Smooth muscle cell (in vitro differentiated cells): ENCODE measurements at regions not wholly inside any gene's neighbourhood (a gene's known extent, or its start where the extent isn't known, plus 50 kb on each side); places are given as distances from the start of the nearest gene placed in this dataset.

Experiments
- DNase-seq: peaks from one replicate; lab custom pipeline; 2025; ENCODE audit not compliant: unreplicated experiment; lab: John Stamatoyannopoulos, UW
- H2AFZ ChIP-seq: fragments of 200-600 bp; sonication (generic); 2 replicates; pipeline ENCODE4 v1.6.0; 2016; ENCODE audit warnings: antibody characterized with exemption, low read depth, mild to moderate bottlenecking
- H3F3A ChIP-seq: fragments of 200-600 bp; sonication (generic); 2 replicates; pipeline ENCODE4 v1.6.0; 2017; ENCODE audit warnings: antibody characterized with exemption, low read depth
- H3K27ac ChIP-seq: fragments of 200-600 bp; sonication (generic); 2 replicates; pipeline ENCODE4 v1.5.1; 2016; ENCODE audit warnings: low read depth, mild to moderate bottlenecking
- H3K27me3 ChIP-seq: fragments of 200-600 bp; sonication (generic); 2 replicates; pipeline ENCODE4 v1.6.1; 2016; ENCODE audit warnings: low read depth, mild to moderate bottlenecking
- H3K36me3 ChIP-seq: fragments of 200-600 bp; sonication (generic); 2 replicates; pipeline ENCODE4 v1.5.1; 2016; ENCODE audit warnings: low read depth
- H3K4me1 ChIP-seq: fragments of 200-600 bp; sonication (generic); 2 replicates; pipeline ENCODE4 v1.5.1; 2016; ENCODE audit warnings: low read depth
- H3K4me2 ChIP-seq: fragments of 200-600 bp; sonication (generic); 2 replicates; pipeline ENCODE4 v1.6.0; 2016; ENCODE audit warnings: mild to moderate bottlenecking
- H3K4me3 ChIP-seq: fragments of 200-600 bp; sonication (generic); 2 replicates; pipeline ENCODE4 v1.5.1; 2016; ENCODE audit warnings: mild to moderate bottlenecking
- H3K79me2 ChIP-seq: fragments of 200-600 bp; sonication (generic); 2 replicates; pipeline ENCODE4 v1.6.0; 2016; ENCODE audit warnings: low read depth, mild to moderate bottlenecking
- H3K9ac ChIP-seq: fragments of 200-600 bp; sonication (generic); 2 replicates; pipeline ENCODE4 v1.6.0; 2016; ENCODE audit warnings: low read depth
- H3K9me3 ChIP-seq: fragments of 200-600 bp; sonication (generic); replicated peaks from 2 replicates; pipeline ENCODE4 v1.5.1; 2016; ENCODE audit warnings: low read depth
- H4K20me1 ChIP-seq: fragments of 200-600 bp; sonication (generic); 2 replicates; pipeline ENCODE4 v1.6.0; 2016; ENCODE audit warnings: low read depth
- CTCF ChIP-seq: fragments of 200-600 bp; sonication (generic); IDR thresholded peaks from 2 replicates; pipeline ENCODE4 v1.5.1; 2017; ENCODE audit warnings: borderline replicate concordance, mild to moderate bottlenecking, antibody characterized with exemption; ENCODE audit not compliant: insufficient read depth, poor library complexity, severe bottlenecking
- WGBS: methylation state at CpG from one replicate; pipeline ENCODE4 v1.1.7; 2016; ENCODE audit warnings: low lambda C conversion rate; 5-methylcytosine and 5-hydroxymethylcytosine counted together

- Histone ChIP-seq H3K79me2 (no peaks in the 10 kb centered on the region), H3K27ac (no peak overlapping the region), H2AFZ (no peak overlapping the region), H3K27me3 (peaks cover 8% of the 10 kb centered on the region), H3K4me2 (no peak overlapping the region), H3K4me1 (peaks cover 7% of the 10 kb centered on the region), H3K9ac (no peak overlapping the region), H3K36me3 (no peaks in the 10 kb centered on the region), H4K20me1 (no peaks in the 10 kb centered on the region), H3K4me3 (no peak overlapping the region), H3F3A (no peaks in the 10 kb centered on the region), H3K9me3 (no peaks in the 10 kb centered on the region)
- TF ChIP-seq CTCF: no peak
- DNase-seq: no peak
- 88% methylated on average over 3 of the region's 3 CpGs for WGBS
Measured at GRCh38 chr1:192475970-192476369, 99.6 kb upstream of the RGS1 start.

DNA sequence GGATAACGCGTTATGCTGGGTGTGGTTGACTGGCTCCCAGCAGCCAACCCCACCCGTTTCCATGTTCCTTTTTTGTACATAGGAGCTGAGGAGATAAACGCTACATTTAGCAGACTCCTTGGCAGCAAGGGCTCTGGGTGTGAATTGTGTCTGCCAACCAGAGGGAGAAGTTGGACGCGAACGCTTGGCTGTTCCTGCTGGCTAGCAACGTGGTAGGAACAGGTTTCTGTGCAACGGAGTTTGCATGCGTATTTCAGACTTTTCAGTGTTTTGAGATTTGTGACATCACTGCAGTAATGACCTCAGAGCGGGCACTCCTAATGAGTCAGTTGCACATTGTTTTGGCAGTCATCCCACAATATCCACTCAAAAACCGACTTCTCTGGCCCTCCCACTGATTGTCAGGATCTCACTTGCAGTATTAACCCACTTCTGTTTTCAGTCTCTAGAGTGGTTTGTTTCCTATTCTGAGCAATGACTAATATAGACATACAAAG, 98.7 kb upstream of the RGS1 start:
- Histone ChIP-seq H3K4me1 (peaks cover 7% of the 10 kb centered on the region), H3K27ac (no peak overlapping the region), H3K4me3 (no peak overlapping the region), H2AFZ (no peak overlapping the region), H3K9me3 (no peaks in the 10 kb centered on the region), H3K4me2 (no peak overlapping the region), H3K27me3 (peaks cover 8% of the 10 kb centered on the region), H3K36me3 (no peaks in the 10 kb centered on the region), H3F3A (no peaks in the 10 kb centered on the region), H3K9ac (no peak overlapping the region), H3K79me2 (no peaks in the 10 kb centered on the region), H4K20me1 (no peaks in the 10 kb centered on the region)
- TF ChIP-seq CTCF: no peak
- DNase-seq: no peak
- 87% methylated on average over 12 of the region's 12 CpGs for WGBS

GRCh38 chr1:192477630-192478029, 97.9 kb upstream of the RGS1 start:
- peak; percentile 70 for TF ChIP-seq CTCF
- no peaks in the 10 kb centered on the region for H4K20me1 ChIP-seq
- H3K9ac ChIP-seq: no peak overlapping the region
- H3K36me3 ChIP-seq: no peaks in the 10 kb centered on the region
- H3F3A ChIP-seq: no peaks in the 10 kb centered on the region
- H3K4me1 ChIP-seq: peaks cover 7% of the 10 kb centered on the region
- no peaks in the 10 kb centered on the region for H3K9me3 ChIP-seq
- peak overlapping the region; percentile 24 for H3K4me2 ChIP-seq
- H3K4me3 ChIP-seq: no peak overlapping the region
- H3K27ac ChIP-seq: no peak overlapping the region
- no peak overlapping the region for H2AFZ ChIP-seq
- WGBS: 38% methylated on average over 2 of the region's 2 CpGs
- peaks cover 4% of the 10 kb centered on the region for H3K27me3 ChIP-seq
- H3K79me2 ChIP-seq: no peaks in the 10 kb centered on the region
- no peak for DNase-seq

GRCh38 chr1:192485692-192486436, 89.7 kb upstream of the RGS1 start:
- no peak for DNase-seq
- WGBS: 98% methylated on average over 1 of the region's 1 CpG
- Histone ChIP-seq H3K4me2 (no peak overlapping the region), H3K4me1 (peaks cover 11% of the 10 kb centered on the region), H3F3A (peaks cover 22% of the 10 kb centered on the region), H3K79me2 (no peaks in the 10 kb centered on the region), H3K36me3 (no peaks in the 10 kb centered on the region), H4K20me1 (no peaks in the 10 kb centered on the region), H3K9ac (peak overlapping the region; percentile 50), H3K4me3 (no peak overlapping the region), H3K27ac (peak overlapping the region; percentile 85), H3K27me3 (no peaks in the 10 kb centered on the region), H3K9me3 (no peaks in the 10 kb centered on the region), H2AFZ (no peak overlapping the region)
- TF ChIP-seq CTCF: no peak
